ENCODE measurements at regions not wholly inside any gene's neighbourhood (a gene's known extent, or its start where the extent isn't known, plus 50 kb on each side); places are given as distances from the start of the nearest gene placed in this dataset.
"Not testable (repeated sequence)": the region's sequence is repeated elsewhere in the genome, so short reads cannot be mapped to it uniquely, and the experiment has no call there.

- no peaks in the 10 kb centered on the region for H3K27me3 ChIP-seq (replicated peaks; ENCODE audit: control insufficient read depth, insufficient read depth, low read length)
- H3K36me3 ChIP-seq (ENCODE audit: control insufficient read depth, insufficient read depth, low read length), result no peaks in the 10 kb centered on the region
- DNase-seq (ENCODE audit: extremely low read depth, insufficient read length), result no peak
- no peak overlapping the region for H3K4me3 ChIP-seq (replicated peaks; ENCODE audit: low read depth, low read length)
- no peak for TF ChIP-seq CTCF (IDR thresholded peaks at IDR 0.05; ENCODE audit: insufficient read depth, low read length, poor library complexity, severe bottlenecking)
Measured at GRCh38 chr9:93761822-93762221, 185.4 kb downstream of the PHF2 start.

- no peak for TF ChIP-seq CTCF (IDR thresholded peaks at IDR 0.05; ENCODE audit: insufficient read depth, low read length, poor library complexity, severe bottlenecking)
- Histone ChIP-seq H3K36me3 (ENCODE audit: control insufficient read depth, insufficient read depth, low read length) (no peaks in the 10 kb centered on the region), H3K4me3 (replicated peaks; ENCODE audit: low read depth, low read length) (no peak overlapping the region), H3K27me3 (replicated peaks; ENCODE audit: control insufficient read depth, insufficient read depth, low read length) (no peaks in the 10 kb centered on the region)
- no peak for DNase-seq (ENCODE audit: extremely low read depth, insufficient read length)
Measured at GRCh38 chr9:93750045-93750444, 173.7 kb downstream of the PHF2 start.

GRCh38 chr9:93748827-93749226 is 172.4 kb downstream of the PHF2 start:
- H3K27me3 ChIP-seq (replicated peaks; ENCODE audit: control insufficient read depth, insufficient read depth, low read length); H3K4me3 ChIP-seq (replicated peaks; ENCODE audit: low read depth, low read length); DNase-seq (ENCODE audit: extremely low read depth, insufficient read length); H3K36me3 ChIP-seq (ENCODE audit: control insufficient read depth, insufficient read depth, low read length): not testable (repeated sequence)

GRCh38 chr9:93731963-93732362 is 155.6 kb downstream of the PHF2 start:
- no peak for TF ChIP-seq CTCF (IDR thresholded peaks at IDR 0.05; ENCODE audit: insufficient read depth, low read length, poor library complexity, severe bottlenecking)
- Histone ChIP-seq H3K4me3 (replicated peaks; ENCODE audit: low read depth, low read length) (no peak overlapping the region), H3K36me3 (ENCODE audit: control insufficient read depth, insufficient read depth, low read length) (no peaks in the 10 kb centered on the region), H3K27me3 (replicated peaks; ENCODE audit: control insufficient read depth, insufficient read depth, low read length) (no peaks in the 10 kb centered on the region)
- DNase-seq (ENCODE audit: extremely low read depth, insufficient read length), result no peak

GRCh38 chr9:93730648-93731047 is 154.3 kb downstream of the PHF2 start:
- Histone ChIP-seq H3K27me3 (replicated peaks; ENCODE audit: control insufficient read depth, insufficient read depth, low read length) (no peaks in the 10 kb centered on the region), H3K36me3 (ENCODE audit: control insufficient read depth, insufficient read depth, low read length) (no peaks in the 10 kb centered on the region), H3K4me3 (replicated peaks; ENCODE audit: low read depth, low read length) (no peak overlapping the region)
- TF ChIP-seq CTCF (IDR thresholded peaks at IDR 0.05; ENCODE audit: insufficient read depth, low read length, poor library complexity, severe bottlenecking), result no peak
- no peak for DNase-seq (ENCODE audit: extremely low read depth, insufficient read length)

- Histone ChIP-seq H3K36me3 (ENCODE audit: control insufficient read depth, insufficient read depth, low read length) (no peaks in the 10 kb centered on the region), H3K4me3 (replicated peaks; ENCODE audit: low read depth, low read length) (no peak overlapping the region), H3K27me3 (replicated peaks; ENCODE audit: control insufficient read depth, insufficient read depth, low read length) (no peaks in the 10 kb centered on the region)
- DNase-seq (ENCODE audit: extremely low read depth, insufficient read length), result no peak
- TF ChIP-seq CTCF (IDR thresholded peaks at IDR 0.05; ENCODE audit: insufficient read depth, low read length, poor library complexity, severe bottlenecking), result no peak
Measured at GRCh38 chr9:93730217-93730616, 153.8 kb downstream of the PHF2 start.
